OCI-LY7 (cell line): ENCODE measurements at regions not wholly inside any gene's neighbourhood (a gene's known extent, or its start where the extent isn't known, plus 50 kb on each side); places are given as distances from the start of the nearest gene placed in this dataset.

Source experiments
- EZH2phosphoT487 ChIP-seq: fragments of 200-600 bp; sonication (generic); IDR thresholded peaks from 2 replicates; pipeline ENCODE4 v1.6.1; 2018; ENCODE audit warnings: low read depth, borderline replicate concordance, mild to moderate bottlenecking, mixed run types, antibody characterized with exemption, low read length, moderate library complexity, mixed read lengths
- TF ChIP-seq, protein P1 (sequence below): fragments of 200-600 bp; sonication (generic); conservative IDR thresholded peaks from 2 replicates; pipeline ENCODE4 v1.5.1; 2014; ENCODE audit warnings: mild to moderate bottlenecking, antibody characterized with exemption, low read length, moderate library complexity, mixed read lengths

DNA sequence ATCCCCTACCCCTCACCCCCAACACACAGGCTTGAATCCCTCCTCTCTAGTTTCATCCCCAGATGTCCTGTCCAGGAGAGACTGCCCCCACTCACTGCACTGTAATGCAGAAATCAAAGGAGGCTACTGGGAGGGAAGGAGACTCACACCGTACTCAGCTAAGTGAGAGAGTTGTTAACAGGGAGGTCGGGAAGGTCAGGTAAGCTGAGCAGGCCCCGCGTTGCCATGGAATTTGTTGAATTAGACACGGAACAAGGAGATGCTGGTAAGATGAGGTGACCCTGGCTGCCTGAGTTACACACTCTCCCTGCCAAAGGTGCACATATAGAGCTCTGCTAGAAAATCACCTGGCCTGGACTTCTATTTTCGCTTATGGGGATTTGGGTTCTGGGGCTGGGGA lies 197.9 kb downstream of the NXPE2 start:
- TF ChIP-seq, protein P1, sequence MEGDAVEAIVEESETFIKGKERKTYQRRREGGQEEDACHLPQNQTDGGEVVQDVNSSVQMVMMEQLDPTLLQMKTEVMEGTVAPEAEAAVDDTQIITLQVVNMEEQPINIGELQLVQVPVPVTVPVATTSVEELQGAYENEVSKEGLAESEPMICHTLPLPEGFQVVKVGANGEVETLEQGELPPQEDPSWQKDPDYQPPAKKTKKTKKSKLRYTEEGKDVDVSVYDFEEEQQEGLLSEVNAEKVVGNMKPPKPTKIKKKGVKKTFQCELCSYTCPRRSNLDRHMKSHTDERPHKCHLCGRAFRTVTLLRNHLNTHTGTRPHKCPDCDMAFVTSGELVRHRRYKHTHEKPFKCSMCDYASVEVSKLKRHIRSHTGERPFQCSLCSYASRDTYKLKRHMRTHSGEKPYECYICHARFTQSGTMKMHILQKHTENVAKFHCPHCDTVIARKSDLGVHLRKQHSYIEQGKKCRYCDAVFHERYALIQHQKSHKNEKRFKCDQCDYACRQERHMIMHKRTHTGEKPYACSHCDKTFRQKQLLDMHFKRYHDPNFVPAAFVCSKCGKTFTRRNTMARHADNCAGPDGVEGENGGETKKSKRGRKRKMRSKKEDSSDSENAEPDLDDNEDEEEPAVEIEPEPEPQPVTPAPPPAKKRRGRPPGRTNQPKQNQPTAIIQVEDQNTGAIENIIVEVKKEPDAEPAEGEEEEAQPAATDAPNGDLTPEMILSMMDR = no peak
- TF ChIP-seq EZH2phosphoT487 = no peak
